ENCODE measurements at regions not wholly inside any gene's neighbourhood (a gene's known extent, or its start where the extent isn't known, plus 50 kb on each side); places are given as distances from the start of the nearest gene placed in this dataset.

GRCh38 chr17:68182011-68182306 lies 65.9 kb upstream of the AMZ2 start:
- Histone ChIP-seq H3K79me2 (ENCODE audit: insufficient read depth, low read length) (no peaks in the 10 kb centered on the region), H4K20me1 (ENCODE audit: control insufficient read depth, insufficient read depth, insufficient read length) (no peaks in the 10 kb centered on the region), H3K4ac (ENCODE audit: low read depth, low read length) (no peak overlapping the region), H3K18ac (ENCODE audit: insufficient read length, low read depth, low read length) (no peak overlapping the region), H3K14ac (ENCODE audit: insufficient read depth, low read length) (no peak overlapping the region), H3K9ac (ENCODE audit: extremely low read depth, insufficient read length, low read length) (no peak overlapping the region), H3K56ac (ENCODE audit: insufficient read length, low read depth, low read length) (no peak overlapping the region), H3K27ac (ENCODE audit: insufficient read length, low read depth, low read length) (no peak overlapping the region), H2BK5ac (ENCODE audit: insufficient read length, low read length) (no peak overlapping the region), H2BK12ac (ENCODE audit: insufficient read length, low read depth, low read length) (no peak overlapping the region), H4K91ac (ENCODE audit: insufficient read length, low read depth, low read length) (no peak overlapping the region), H2AK5ac (ENCODE audit: insufficient read length, low read length) (no peak overlapping the region), H3T11ph (ENCODE audit: low read length) (no peak overlapping the region), H3K79me1 (ENCODE audit: insufficient read depth, low read depth, low read length, poor library complexity, severe bottlenecking) (no peaks in the 10 kb centered on the region), H2BK15ac (ENCODE audit: low read depth, low read length) (no peak overlapping the region), H3K27me3 (ENCODE audit: insufficient read depth, low read length) (no peaks in the 10 kb centered on the region), H3K23me2 (ENCODE audit: insufficient read length, low read depth, low read length, poor library complexity, severe bottlenecking) (no peaks in the 10 kb centered on the region), H3K4me2 (ENCODE audit: insufficient read depth, insufficient read length, low read length) (no peak overlapping the region), H4K5ac (ENCODE audit: insufficient read length, low read depth, low read length) (no peak overlapping the region), H2AFZ (ENCODE audit: low read length) (no peak overlapping the region), H3K9me3 (ENCODE audit: control insufficient read depth, low read depth, low read length) (no peaks in the 10 kb centered on the region), H4K8ac (replicated peaks; ENCODE audit: insufficient read length, low read depth, low read length) (no peak overlapping the region), H3K23ac (ENCODE audit: insufficient read length, low read depth, low read length) (no peak overlapping the region), H2BK20ac (ENCODE audit: low read depth, low read length, poor library complexity, severe bottlenecking) (no peak overlapping the region), H2BK120ac (ENCODE audit: low read depth, low read length, poor library complexity, severe bottlenecking) (no peak overlapping the region), H3K4me1 (ENCODE audit: insufficient read depth, low read length) (no peaks in the 10 kb centered on the region)
- no peak for DNase-seq
- Mint-ChIP-seq H3K36me3 (ENCODE audit: insufficient read depth in 1 of 3, low read depth in 3 of 3) (no peaks in the 10 kb centered on the region), H3K27me3 (ENCODE audit: low read depth) (peaks cover 2% of the 10 kb centered on the region), H3K4me3 (no peak overlapping the region), H3K9me3 (no peaks in the 10 kb centered on the region; a peak in 1 of 5 replicates), H3K4me1 (peaks cover 8 to 11% of the 10 kb centered on the region in 2 experiments), H3K27ac (no peak overlapping the region)
- no peak for TF ChIP-seq CTCF (conservative IDR thresholded peaks at IDR 0.05)
- WGBS (ENCODE audit: extremely low coverage, insufficient read length, low lambda C conversion rate) = no CpG with 5 or more reads among the region's 1 CpG

Data from H9 (cell line).